H1 (cell line): ENCODE measurements at regions not wholly inside any gene's neighbourhood (a gene's known extent, or its start where the extent isn't known, plus 50 kb on each side); places are given as distances from the start of the nearest gene placed in this dataset.

ENCODE experiments used
- TF ChIP-seq, protein P1 (sequence below): fragments of 300-600 bp; sonication (generic); IDR thresholded peaks from 2 replicates; pipeline ENCODE4 v1.7.1; 2012; ENCODE audit warnings: low read length, moderate library complexity, mild to moderate bottlenecking, inconsistent platforms; ENCODE audit not compliant: insufficient replicate concordance

DNA sequence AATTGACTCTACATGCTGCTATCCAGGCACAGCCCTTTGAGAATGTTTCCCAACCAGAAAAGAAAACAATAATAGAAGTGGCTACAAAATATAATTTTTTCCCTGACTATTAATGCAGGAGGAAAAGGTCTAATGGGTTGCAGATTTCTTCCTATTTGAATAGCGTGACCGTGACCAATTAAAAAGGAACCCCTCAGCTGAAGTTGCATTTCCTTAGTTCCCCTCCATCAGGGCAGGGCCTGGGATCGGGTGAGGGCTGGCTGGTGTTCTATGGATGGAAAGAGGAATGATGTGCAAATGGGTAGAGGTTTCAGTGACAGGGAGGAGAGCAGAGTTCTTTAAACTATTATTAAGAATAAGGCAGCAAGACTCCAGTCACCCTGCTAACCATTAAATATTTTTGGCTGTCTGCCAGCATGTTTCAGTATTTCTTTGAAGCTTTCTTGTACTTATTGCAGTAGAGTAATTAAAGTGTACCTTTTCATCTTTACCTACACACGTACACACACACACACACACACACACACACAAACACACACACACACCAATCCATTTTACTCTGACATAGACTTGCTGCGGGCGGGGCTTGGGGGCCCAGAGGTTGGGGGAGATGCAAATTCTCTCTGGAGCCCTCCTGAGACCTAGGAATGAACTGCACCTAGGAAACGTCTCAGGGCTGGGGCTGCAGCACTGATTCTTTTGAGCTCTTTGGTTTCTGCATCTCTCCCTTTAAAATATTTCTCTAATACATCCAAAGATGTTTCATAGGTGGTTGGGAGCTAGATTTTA, 154.8 kb upstream of the SLC35B3 start (continued):
- TF ChIP-seq, protein P1, sequence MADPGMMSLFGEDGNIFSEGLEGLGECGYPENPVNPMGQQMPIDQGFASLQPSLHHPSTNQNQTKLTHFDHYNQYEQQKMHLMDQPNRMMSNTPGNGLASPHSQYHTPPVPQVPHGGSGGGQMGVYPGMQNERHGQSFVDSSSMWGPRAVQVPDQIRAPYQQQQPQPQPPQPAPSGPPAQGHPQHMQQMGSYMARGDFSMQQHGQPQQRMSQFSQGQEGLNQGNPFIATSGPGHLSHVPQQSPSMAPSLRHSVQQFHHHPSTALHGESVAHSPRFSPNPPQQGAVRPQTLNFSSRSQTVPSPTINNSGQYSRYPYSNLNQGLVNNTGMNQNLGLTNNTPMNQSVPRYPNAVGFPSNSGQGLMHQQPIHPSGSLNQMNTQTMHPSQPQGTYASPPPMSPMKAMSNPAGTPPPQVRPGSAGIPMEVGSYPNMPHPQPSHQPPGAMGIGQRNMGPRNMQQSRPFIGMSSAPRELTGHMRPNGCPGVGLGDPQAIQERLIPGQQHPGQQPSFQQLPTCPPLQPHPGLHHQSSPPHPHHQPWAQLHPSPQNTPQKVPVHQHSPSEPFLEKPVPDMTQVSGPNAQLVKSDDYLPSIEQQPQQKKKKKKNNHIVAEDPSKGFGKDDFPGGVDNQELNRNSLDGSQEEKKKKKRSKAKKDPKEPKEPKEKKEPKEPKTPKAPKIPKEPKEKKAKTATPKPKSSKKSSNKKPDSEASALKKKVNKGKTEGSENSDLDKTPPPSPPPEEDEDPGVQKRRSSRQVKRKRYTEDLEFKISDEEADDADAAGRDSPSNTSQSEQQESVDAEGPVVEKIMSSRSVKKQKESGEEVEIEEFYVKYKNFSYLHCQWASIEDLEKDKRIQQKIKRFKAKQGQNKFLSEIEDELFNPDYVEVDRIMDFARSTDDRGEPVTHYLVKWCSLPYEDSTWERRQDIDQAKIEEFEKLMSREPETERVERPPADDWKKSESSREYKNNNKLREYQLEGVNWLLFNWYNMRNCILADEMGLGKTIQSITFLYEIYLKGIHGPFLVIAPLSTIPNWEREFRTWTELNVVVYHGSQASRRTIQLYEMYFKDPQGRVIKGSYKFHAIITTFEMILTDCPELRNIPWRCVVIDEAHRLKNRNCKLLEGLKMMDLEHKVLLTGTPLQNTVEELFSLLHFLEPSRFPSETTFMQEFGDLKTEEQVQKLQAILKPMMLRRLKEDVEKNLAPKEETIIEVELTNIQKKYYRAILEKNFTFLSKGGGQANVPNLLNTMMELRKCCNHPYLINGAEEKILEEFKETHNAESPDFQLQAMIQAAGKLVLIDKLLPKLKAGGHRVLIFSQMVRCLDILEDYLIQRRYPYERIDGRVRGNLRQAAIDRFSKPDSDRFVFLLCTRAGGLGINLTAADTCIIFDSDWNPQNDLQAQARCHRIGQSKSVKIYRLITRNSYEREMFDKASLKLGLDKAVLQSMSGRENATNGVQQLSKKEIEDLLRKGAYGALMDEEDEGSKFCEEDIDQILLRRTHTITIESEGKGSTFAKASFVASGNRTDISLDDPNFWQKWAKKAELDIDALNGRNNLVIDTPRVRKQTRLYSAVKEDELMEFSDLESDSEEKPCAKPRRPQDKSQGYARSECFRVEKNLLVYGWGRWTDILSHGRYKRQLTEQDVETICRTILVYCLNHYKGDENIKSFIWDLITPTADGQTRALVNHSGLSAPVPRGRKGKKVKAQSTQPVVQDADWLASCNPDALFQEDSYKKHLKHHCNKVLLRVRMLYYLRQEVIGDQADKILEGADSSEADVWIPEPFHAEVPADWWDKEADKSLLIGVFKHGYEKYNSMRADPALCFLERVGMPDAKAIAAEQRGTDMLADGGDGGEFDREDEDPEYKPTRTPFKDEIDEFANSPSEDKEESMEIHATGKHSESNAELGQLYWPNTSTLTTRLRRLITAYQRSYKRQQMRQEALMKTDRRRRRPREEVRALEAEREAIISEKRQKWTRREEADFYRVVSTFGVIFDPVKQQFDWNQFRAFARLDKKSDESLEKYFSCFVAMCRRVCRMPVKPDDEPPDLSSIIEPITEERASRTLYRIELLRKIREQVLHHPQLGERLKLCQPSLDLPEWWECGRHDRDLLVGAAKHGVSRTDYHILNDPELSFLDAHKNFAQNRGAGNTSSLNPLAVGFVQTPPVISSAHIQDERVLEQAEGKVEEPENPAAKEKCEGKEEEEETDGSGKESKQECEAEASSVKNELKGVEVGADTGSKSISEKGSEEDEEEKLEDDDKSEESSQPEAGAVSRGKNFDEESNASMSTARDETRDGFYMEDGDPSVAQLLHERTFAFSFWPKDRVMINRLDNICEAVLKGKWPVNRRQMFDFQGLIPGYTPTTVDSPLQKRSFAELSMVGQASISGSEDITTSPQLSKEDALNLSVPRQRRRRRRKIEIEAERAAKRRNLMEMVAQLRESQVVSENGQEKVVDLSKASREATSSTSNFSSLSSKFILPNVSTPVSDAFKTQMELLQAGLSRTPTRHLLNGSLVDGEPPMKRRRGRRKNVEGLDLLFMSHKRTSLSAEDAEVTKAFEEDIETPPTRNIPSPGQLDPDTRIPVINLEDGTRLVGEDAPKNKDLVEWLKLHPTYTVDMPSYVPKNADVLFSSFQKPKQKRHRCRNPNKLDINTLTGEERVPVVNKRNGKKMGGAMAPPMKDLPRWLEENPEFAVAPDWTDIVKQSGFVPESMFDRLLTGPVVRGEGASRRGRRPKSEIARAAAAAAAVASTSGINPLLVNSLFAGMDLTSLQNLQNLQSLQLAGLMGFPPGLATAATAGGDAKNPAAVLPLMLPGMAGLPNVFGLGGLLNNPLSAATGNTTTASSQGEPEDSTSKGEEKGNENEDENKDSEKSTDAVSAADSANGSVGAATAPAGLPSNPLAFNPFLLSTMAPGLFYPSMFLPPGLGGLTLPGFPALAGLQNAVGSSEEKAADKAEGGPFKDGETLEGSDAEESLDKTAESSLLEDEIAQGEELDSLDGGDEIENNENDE: no peak
